HG02588 (cell line): ENCODE measurements at regions not wholly inside any gene's neighbourhood (a gene's known extent, or its start where the extent isn't known, plus 50 kb on each side); places are given as distances from the start of the nearest gene placed in this dataset.

ENCODE experiments used
- ATAC-seq: cut with Tn5 transposase; IDR thresholded peaks from one replicate; pipeline ENCODE4 v1.9.1; 2021; ENCODE audit warnings: mild to moderate bottlenecking, moderate library complexity; ENCODE audit not compliant: unreplicated experiment

- ATAC-seq, result no peak
Observed at GRCh38 chr2:146950911-146951310, 893.9 kb upstream of the ACVR2A start.

GRCh38 chr2:146950361-146950760, 894.5 kb upstream of the ACVR2A start:
- no peak for ATAC-seq

- ATAC-seq, result no peak
Observed at GRCh38 chr2:146949400-146949799, 895.4 kb upstream of the ACVR2A start.

- no peak for ATAC-seq
Observed at GRCh38 chr2:146944601-146945000, 900.2 kb upstream of the ACVR2A start.

GRCh38 chr2:146939991-146940685, 904.7 kb upstream of the ACVR2A start:
- no peak for ATAC-seq

GRCh38 chr2:146934921-146935320, 909.9 kb upstream of the ACVR2A start:
- ATAC-seq, result no peak

GRCh38 chr2:146931109-146931508, 913.7 kb upstream of the ACVR2A start:
- no peak for ATAC-seq

GRCh38 chr2:146927080-146927711, 917.6 kb upstream of the ACVR2A start:
- ATAC-seq, result no peak

GRCh38 chr2:146918280-146918679, 926.5 kb upstream of the ACVR2A start:
- no peak for ATAC-seq

GRCh38 chr2:146917431-146918042, 927.3 kb upstream of the ACVR2A start:
- no peak for ATAC-seq

- no peak for ATAC-seq
Observed at GRCh38 chr2:146916914-146917313, 927.9 kb upstream of the ACVR2A start.

- ATAC-seq, result no peak
Observed at GRCh38 chr2:146913476-146913875, 931.4 kb upstream of the ACVR2A start.

GRCh38 chr2:146912536-146912935, 932.3 kb upstream of the ACVR2A start:
- no peak for ATAC-seq

- ATAC-seq, result no peak
Observed at GRCh38 chr2:146908776-146909175, 936.1 kb upstream of the ACVR2A start.

GRCh38 chr2:146898083-146898482, 946.7 kb upstream of the ACVR2A start:
- no peak for ATAC-seq

- no peak for ATAC-seq
Observed at GRCh38 chr2:146894514-146894913, 950.3 kb upstream of the ACVR2A start.

- no peak for ATAC-seq
Observed at GRCh38 chr2:146893500-146894041, 951.3 kb upstream of the ACVR2A start.

- no peak for ATAC-seq
Observed at GRCh38 chr2:146890491-146890890, 954.3 kb upstream of the ACVR2A start.

- no peak for ATAC-seq
Observed at GRCh38 chr2:146879882-146880281, 964.9 kb upstream of the ACVR2A start.

GRCh38 chr2:146874260-146874658, 970.6 kb upstream of the ACVR2A start:
- ATAC-seq, result no peak

GRCh38 chr2:146873646-146874259, 971.1 kb upstream of the ACVR2A start:
- no peak for ATAC-seq

- no peak for ATAC-seq
Observed at GRCh38 chr2:146873056-146873455, 971.8 kb upstream of the ACVR2A start.
